ENCODE measurements at regions not wholly inside any gene's neighbourhood (a gene's known extent, or its start where the extent isn't known, plus 50 kb on each side); places are given as distances from the start of the nearest gene placed in this dataset. TPM values are rescaled to one million over a fixed set of nuclear protein-coding genes. Genes with fewer than 3 reads are reported as not detected.

DNA sequence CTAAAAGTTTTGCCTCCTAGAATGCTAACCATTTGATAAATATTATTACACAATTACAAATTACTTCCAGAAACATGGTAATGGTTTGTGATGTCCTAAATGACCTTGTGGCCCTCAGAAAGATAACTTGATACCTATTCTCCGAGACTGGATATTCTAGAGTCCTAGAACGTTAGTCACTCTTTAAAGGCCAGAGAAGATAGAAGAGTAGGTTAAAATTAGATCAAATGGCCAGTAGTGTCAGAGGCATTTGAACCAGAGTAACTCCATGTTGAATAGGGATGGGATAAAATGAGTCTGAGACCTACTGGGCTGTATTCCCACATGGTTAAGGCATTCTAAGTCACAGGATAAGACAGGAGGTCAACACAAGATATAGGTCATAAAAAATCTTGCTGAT, 96.6 kb upstream of the ADAMTS20 start:
- Histone ChIP-seq H3K36me3 (ENCODE audit: control insufficient read depth, insufficient read depth, low read length) (no peaks in the 10 kb centered on the region), H3K4me3 (ENCODE audit: low read depth, low read length) (no peak overlapping the region), H3K27me3 (ENCODE audit: control insufficient read depth, insufficient read depth, low read length) (no peaks in the 10 kb centered on the region)
- TF ChIP-seq CTCF (IDR thresholded peaks at IDR 0.05; ENCODE audit: insufficient read depth, low read depth, low read length) = no peak
- no peak for DNase-seq (ENCODE audit: low read depth)
- ChIA-PET POLR2A (no interaction called here), CTCF (interaction anchor here (0.6 kb wide), 1 partner anchor 1385 kb away, joined by 3 read pairs; no protein-coding TSS in a partner anchor)

DNA sequence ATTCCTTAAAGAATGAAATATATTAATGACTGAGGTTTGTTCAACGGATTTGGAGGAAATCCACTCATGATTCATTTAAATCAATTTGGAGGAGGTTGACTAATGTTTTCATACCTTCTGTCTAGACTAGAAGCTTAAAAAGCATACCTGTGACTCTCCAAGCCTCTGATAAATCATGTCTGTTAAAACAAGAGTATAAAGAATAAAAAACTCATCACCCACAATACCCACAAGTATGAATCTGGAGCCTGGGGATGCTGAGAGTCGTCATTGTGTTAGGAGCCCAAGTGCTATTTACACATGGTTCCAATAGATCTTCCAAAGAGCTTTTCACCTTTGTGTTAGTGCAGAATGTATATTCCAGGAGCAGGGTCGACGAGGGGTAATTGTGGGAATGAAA, 86.8 kb upstream of the ADAMTS20 start:
- no peaks in the 10 kb centered on the region for H3K36me3 ChIP-seq (ENCODE audit: control insufficient read depth, insufficient read depth, low read length)
- no peak for DNase-seq (ENCODE audit: low read depth)
- no peak for TF ChIP-seq CTCF (IDR thresholded peaks at IDR 0.05; ENCODE audit: insufficient read depth, low read depth, low read length)
- no peak overlapping the region for H3K4me3 ChIP-seq (ENCODE audit: low read depth, low read length)
- ChIA-PET CTCF (interaction anchor here (1.8 kb wide), 1 partner anchor 11 kb away, joined by 5 read pairs; no protein-coding TSS in a partner anchor), POLR2A (no interaction called here)
- no peaks in the 10 kb centered on the region for H3K27me3 ChIP-seq (ENCODE audit: control insufficient read depth, insufficient read depth, low read length)

GRCh38 chr12:43636725-43637463, 84.9 kb upstream of the ADAMTS20 start:
- Histone ChIP-seq H3K4me3 (ENCODE audit: low read depth, low read length) (no peak overlapping the region), H3K36me3 (ENCODE audit: control insufficient read depth, insufficient read depth, low read length) (no peaks in the 10 kb centered on the region), H3K27me3 (ENCODE audit: control insufficient read depth, insufficient read depth, low read length) (no peaks in the 10 kb centered on the region)
- ChIA-PET CTCF (no interaction called here), POLR2A (no interaction called here)
- no peak for TF ChIP-seq CTCF (IDR thresholded peaks at IDR 0.05; ENCODE audit: insufficient read depth, low read depth, low read length)
- DNase-seq (ENCODE audit: low read depth) = no peak

DNA sequence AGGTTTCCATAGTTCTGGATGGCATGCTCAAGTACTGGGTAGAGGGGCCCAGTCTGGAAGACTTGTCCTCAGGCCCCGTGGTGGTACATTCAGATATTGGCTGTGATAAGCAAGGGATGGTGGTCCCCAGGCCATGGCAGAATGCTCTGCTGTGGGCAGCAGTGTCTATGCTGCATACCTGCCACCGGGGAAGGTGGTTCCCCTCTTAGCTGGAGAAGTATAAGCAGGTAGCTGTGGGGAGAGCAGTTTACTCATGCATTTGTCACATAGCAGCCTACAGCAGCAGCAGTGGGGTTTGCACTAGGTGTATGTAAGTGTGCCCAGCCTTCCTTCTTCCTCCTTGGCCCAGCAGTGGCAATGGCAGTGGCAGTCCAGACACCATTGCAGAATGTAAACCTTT, 69.3 kb upstream of the ADAMTS20 start:
- ChIA-PET POLR2A (no interaction called here), CTCF (no interaction called here)
- no peak for TF ChIP-seq CTCF (IDR thresholded peaks at IDR 0.05; ENCODE audit: insufficient read depth, low read depth, low read length)
- H3K4me3 ChIP-seq (ENCODE audit: low read depth, low read length) = no peak overlapping the region
- H3K36me3 ChIP-seq (ENCODE audit: control insufficient read depth, insufficient read depth, low read length) = no peaks in the 10 kb centered on the region
- no peak for DNase-seq (ENCODE audit: low read depth)
- H3K27me3 ChIP-seq (ENCODE audit: control insufficient read depth, insufficient read depth, low read length) = no peaks in the 10 kb centered on the region

DNA sequence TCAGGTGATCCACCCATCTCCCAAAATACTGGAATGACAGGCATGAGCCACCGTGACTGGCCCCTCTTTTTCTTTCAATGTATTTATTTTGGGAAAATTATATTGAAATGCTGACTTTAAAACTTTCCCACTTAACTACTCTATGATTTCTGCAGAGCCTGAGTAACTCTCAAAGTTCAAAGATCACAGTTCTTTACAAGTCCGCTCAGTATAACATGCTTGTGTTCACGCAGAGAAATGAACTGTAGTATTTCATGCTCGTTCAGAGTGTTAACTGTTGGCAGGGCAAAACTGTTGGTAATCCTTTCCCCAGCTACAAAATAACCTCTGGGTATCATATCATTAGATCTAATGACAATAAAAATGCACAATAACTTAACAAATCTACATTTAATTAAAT, 50.7 kb upstream of the ADAMTS20 start:
- no peak for DNase-seq (ENCODE audit: low read depth)
- TF ChIP-seq CTCF (IDR thresholded peaks at IDR 0.05; ENCODE audit: insufficient read depth, low read depth, low read length) = no peak
- ChIA-PET CTCF (no interaction called here), POLR2A (no interaction called here)
- Histone ChIP-seq H3K27me3 (ENCODE audit: control insufficient read depth, insufficient read depth, low read length) (no peaks in the 10 kb centered on the region), H3K4me3 (ENCODE audit: low read depth, low read length) (no peak overlapping the region), H3K36me3 (ENCODE audit: control insufficient read depth, insufficient read depth, low read length) (no peaks in the 10 kb centered on the region)

Small RNAs in the stretch of these regions (small RNA-seq; reads per million reads assigned to genes)
- gene AC090525.3 (ENCODE audit: insufficient read length, low read depth, low replicate concordance) = not detected
